SK-N-SH treated with all-trans-retinoic acid at 6 μM for 48 hours (cell line): ENCODE measurements at regions not wholly inside any gene's neighbourhood (a gene's known extent, or its start where the extent isn't known, plus 50 kb on each side); places are given as distances from the start of the nearest gene placed in this dataset.

ENCODE experiments used
- ATAC-seq: fragments of 200-7000 bp; cut with Tn5 transposase; 3 replicates; pipeline ENCODE4 v1.9.1; 2020; ENCODE audit warnings: mild to moderate bottlenecking, moderate library complexity
- ARNTL ChIP-seq: fragments of 450-650 bp; formaldehyde crosslinking; IDR thresholded peaks from 2 replicates; pipeline ENCODE4 v1.5.0; 2020; ENCODE audit warnings: low read depth, mild to moderate bottlenecking, moderate library complexity, borderline replicate concordance
- CREB5 ChIP-seq: fragments of 250-450 bp; sonication (Bioruptor Pico); IDR thresholded peaks from 2 replicates; pipeline ENCODE4 v1.5.1; 2020; ENCODE audit warnings: low read depth, mild to moderate bottlenecking, moderate library complexity
- CSDC2 ChIP-seq: fragments of 250-450 bp; sonication (Bioruptor Pico); IDR thresholded peaks from 2 replicates; pipeline ENCODE4 v1.5.0; 2020; ENCODE audit warnings: mild to moderate bottlenecking, moderate library complexity
- GLIS3 ChIP-seq: fragments of 250-450 bp; sonication (Bioruptor Pico); IDR thresholded peaks from 2 replicates; pipeline ENCODE4 v1.5.0; 2020; ENCODE audit warnings: mild to moderate bottlenecking, moderate library complexity
- ISL1 ChIP-seq: fragments of 250-450 bp; sonication (Bioruptor Pico); IDR thresholded peaks from 2 replicates; pipeline ENCODE4 v2.1.2; 2022; ENCODE audit warnings: mild to moderate bottlenecking, moderate library complexity
- OSR1 ChIP-seq: fragments of 250-450 bp; sonication (Bioruptor Pico); IDR thresholded peaks from 2 replicates; pipeline ENCODE4 v1.8.0; 2022; ENCODE audit warnings: moderate library complexity, mild to moderate bottlenecking, inconsistent platforms
- PPARA ChIP-seq: fragments of 250-450 bp; sonication (Bioruptor Pico); IDR thresholded peaks from 2 replicates; pipeline ENCODE4 v1.5.0; 2020; ENCODE audit warnings: mild to moderate bottlenecking, borderline replicate concordance
- RARB ChIP-seq: fragments of 250-450 bp; sonication (Bioruptor Pico); IDR thresholded peaks from 2 replicates; pipeline ENCODE4 v1.8.0; 2021; ENCODE audit warnings: mild to moderate bottlenecking, moderate library complexity
- SNAI2 ChIP-seq: fragments of 250-450 bp; sonication (Bioruptor Pico); IDR thresholded peaks from 2 replicates; pipeline ENCODE4 v1.5.0; 2020; ENCODE audit warnings: mild to moderate bottlenecking, moderate library complexity
- TCF4 ChIP-seq: fragments of 250-450 bp; sonication (Bioruptor Pico); IDR thresholded peaks from 2 replicates; pipeline ENCODE4 v1.8.0; 2021; ENCODE audit warnings: mild to moderate bottlenecking, moderate library complexity, borderline replicate concordance
- TOX ChIP-seq: fragments of 250-450 bp; sonication (Bioruptor Pico); IDR thresholded peaks from 2 replicates; pipeline ENCODE4 v1.8.0; 2021; ENCODE audit warnings: mild to moderate bottlenecking, moderate library complexity, borderline replicate concordance
- TSHZ2 ChIP-seq: fragments of 250-450 bp; sonication (Bioruptor Pico); IDR thresholded peaks from 2 replicates; pipeline ENCODE4 v1.5.0; 2020; ENCODE audit warnings: mild to moderate bottlenecking, moderate library complexity
- ZC3H10 ChIP-seq: fragments of 250-450 bp; sonication (Bioruptor Pico); IDR thresholded peaks from 2 replicates; pipeline ENCODE4 v1.5.1; 2021; ENCODE audit warnings: mild to moderate bottlenecking, moderate library complexity
- ZFP3 ChIP-seq: fragments of 250-450 bp; sonication (Bioruptor Pico); IDR thresholded peaks from 2 replicates; pipeline ENCODE4 v1.5.0; 2020; ENCODE audit warnings: mild to moderate bottlenecking, moderate library complexity
- ZFP30 ChIP-seq: fragments of 450-650 bp; formaldehyde crosslinking; IDR thresholded peaks from 2 replicates; pipeline ENCODE4 v1.5.0; 2022; ENCODE audit warnings: mild to moderate bottlenecking, moderate library complexity
- ZNF565 ChIP-seq: fragments of 450-650 bp; formaldehyde crosslinking; conservative IDR thresholded peaks from 2 replicates; pipeline ENCODE4 v1.5.0; 2020; ENCODE audit warnings: low read depth, mild to moderate bottlenecking, moderate library complexity
- ZNF70 ChIP-seq: fragments of 450-650 bp; formaldehyde crosslinking; IDR thresholded peaks from 2 replicates; pipeline ENCODE4 v1.5.0; 2020; ENCODE audit warnings: mild to moderate bottlenecking, moderate library complexity
- ZNF8 ChIP-seq: fragments of 450-650 bp; formaldehyde crosslinking; IDR thresholded peaks from 2 replicates; pipeline ENCODE4 v1.5.0; 2020; ENCODE audit warnings: mild to moderate bottlenecking, moderate library complexity
- TF ChIP-seq, protein P1 (sequence below): fragments of 250-450 bp; sonication (Bioruptor Pico); IDR thresholded peaks from 2 replicates; pipeline ENCODE4 v1.8.0; 2021; ENCODE audit warnings: low read depth, mild to moderate bottlenecking, moderate library complexity, borderline replicate concordance
- TF ChIP-seq, protein P2 (sequence below): fragments of 250-450 bp; sonication (Bioruptor Pico); IDR thresholded peaks from 2 replicates; pipeline ENCODE4 v1.5.1; 2021; ENCODE audit warnings: mild to moderate bottlenecking, moderate library complexity
- TF ChIP-seq, protein P3 (sequence below): fragments of 250-450 bp; sonication (Bioruptor Pico); IDR thresholded peaks from 2 replicates; pipeline ENCODE4 v1.8.0; 2020; ENCODE audit warnings: mild to moderate bottlenecking, moderate library complexity, borderline replicate concordance

- TF ChIP-seq CREB5 (CRISPR knock-in tag) (no peak), TSHZ2 (CRISPR knock-in tag) (no peak), ZNF70 (CRISPR knock-in tag) (no peak), ISL1 (CRISPR knock-in tag) (no peak), TCF4 (no peak), ARNTL (no peak), ZFP30 (CRISPR knock-in tag) (no peak), SNAI2 (CRISPR knock-in tag) (no peak), ZC3H10 (CRISPR knock-in tag) (no peak), RARB (CRISPR knock-in tag) (no peak), ZNF565 (CRISPR knock-in tag) (no peak), GLIS3 (CRISPR knock-in tag) (no peak), ZNF8 (CRISPR knock-in tag) (no peak), TOX (CRISPR knock-in tag) (no peak), PPARA (CRISPR knock-in tag) (no peak), OSR1 (CRISPR knock-in tag) (no peak), ZFP3 (CRISPR knock-in tag) (no peak)
- TF ChIP-seq, protein P1, sequence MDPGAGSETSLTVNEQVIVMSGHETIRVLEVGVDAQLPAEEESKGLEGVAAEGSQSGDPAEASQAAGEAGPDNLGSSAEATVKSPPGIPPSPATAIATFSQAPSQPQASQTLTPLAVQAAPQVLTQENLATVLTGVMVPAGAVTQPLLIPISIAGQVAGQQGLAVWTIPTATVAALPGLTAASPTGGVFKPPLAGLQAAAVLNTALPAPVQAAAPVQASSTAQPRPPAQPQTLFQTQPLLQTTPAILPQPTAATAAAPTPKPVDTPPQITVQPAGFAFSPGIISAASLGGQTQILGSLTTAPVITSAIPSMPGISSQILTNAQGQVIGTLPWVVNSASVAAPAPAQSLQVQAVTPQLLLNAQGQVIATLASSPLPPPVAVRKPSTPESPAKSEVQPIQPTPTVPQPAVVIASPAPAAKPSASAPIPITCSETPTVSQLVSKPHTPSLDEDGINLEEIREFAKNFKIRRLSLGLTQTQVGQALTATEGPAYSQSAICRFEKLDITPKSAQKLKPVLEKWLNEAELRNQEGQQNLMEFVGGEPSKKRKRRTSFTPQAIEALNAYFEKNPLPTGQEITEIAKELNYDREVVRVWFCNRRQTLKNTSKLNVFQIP (CRISPR knock-in tag) = no peak
- TF ChIP-seq, protein P2, sequence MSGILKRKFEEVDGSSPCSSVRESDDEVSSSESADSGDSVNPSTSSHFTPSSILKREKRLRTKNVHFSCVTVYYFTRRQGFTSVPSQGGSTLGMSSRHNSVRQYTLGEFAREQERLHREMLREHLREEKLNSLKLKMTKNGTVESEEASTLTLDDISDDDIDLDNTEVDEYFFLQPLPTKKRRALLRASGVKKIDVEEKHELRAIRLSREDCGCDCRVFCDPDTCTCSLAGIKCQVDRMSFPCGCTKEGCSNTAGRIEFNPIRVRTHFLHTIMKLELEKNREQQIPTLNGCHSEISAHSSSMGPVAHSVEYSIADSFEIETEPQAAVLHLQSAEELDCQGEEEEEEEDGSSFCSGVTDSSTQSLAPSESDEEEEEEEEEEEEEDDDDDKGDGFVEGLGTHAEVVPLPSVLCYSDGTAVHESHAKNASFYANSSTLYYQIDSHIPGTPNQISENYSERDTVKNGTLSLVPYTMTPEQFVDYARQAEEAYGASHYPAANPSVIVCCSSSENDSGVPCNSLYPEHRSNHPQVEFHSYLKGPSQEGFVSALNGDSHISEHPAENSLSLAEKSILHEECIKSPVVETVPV (CRISPR knock-in tag) = no peak
- TF ChIP-seq, protein P3, sequence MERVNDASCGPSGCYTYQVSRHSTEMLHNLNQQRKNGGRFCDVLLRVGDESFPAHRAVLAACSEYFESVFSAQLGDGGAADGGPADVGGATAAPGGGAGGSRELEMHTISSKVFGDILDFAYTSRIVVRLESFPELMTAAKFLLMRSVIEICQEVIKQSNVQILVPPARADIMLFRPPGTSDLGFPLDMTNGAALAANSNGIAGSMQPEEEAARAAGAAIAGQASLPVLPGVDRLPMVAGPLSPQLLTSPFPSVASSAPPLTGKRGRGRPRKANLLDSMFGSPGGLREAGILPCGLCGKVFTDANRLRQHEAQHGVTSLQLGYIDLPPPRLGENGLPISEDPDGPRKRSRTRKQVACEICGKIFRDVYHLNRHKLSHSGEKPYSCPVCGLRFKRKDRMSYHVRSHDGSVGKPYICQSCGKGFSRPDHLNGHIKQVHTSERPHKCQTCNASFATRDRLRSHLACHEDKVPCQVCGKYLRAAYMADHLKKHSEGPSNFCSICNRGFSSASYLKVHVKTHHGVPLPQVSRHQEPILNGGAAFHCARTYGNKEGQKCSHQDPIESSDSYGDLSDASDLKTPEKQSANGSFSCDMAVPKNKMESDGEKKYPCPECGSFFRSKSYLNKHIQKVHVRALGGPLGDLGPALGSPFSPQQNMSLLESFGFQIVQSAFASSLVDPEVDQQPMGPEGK = no peak
- ATAC-seq = no peak
These were observed 343.0 kb downstream of the AMY1C start for GRCh38 chr1:104092698-104093097.

DNA sequence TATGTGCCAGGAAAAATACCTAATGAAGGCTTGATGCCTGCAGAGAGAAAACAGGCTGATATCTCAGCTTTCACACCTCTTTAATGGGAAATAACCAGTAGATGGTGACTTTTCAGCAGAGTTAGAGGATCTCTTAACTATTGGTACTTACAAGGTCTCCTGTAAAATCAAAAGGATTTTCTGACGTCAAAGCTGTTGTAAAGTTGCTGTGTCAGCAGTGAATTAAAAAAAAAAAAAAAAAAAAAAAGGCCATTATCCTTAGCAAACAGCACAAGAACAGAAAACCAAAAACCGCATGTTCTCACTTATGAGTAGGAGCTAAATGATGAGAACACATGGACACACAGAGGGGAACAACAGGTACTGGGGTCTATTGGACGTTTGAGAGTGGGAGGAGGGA, 349.1 kb downstream of the AMY1C start:
- no peak for TF ChIP-seq TOX (CRISPR knock-in tag)
- TF ChIP-seq CREB5 (CRISPR knock-in tag) = no peak
- TF ChIP-seq, all 23 proteins: peak for 0
- no peak for ATAC-seq

GRCh38 chr1:104100115-104100514, 350.4 kb downstream of the AMY1C start:
- no peak for ATAC-seq
- no peak for TF ChIP-seq SNAI2 (CRISPR knock-in tag)
- TF ChIP-seq ARNTL = no peak
- no peak for TF ChIP-seq ZNF565 (CRISPR knock-in tag)
- TF ChIP-seq ZFP30 (CRISPR knock-in tag) = no peak
- no peak for TF ChIP-seq TOX (CRISPR knock-in tag)
- no peak for TF ChIP-seq CSDC2 (CRISPR knock-in tag)
- TF ChIP-seq CREB5 (CRISPR knock-in tag) = no peak
- TF ChIP-seq TCF4 = no peak
- TF ChIP-seq ZC3H10 (CRISPR knock-in tag) = no peak
